NB4 (cell line): ENCODE measurements at regions not wholly inside any gene's neighbourhood (a gene's known extent, or its start where the extent isn't known, plus 50 kb on each side); places are given as distances from the start of the nearest gene placed in this dataset.

Source experiments
- CTCF ChIP-seq: IDR thresholded peaks from one replicate; pipeline ENCODE4 v1.5.1; 2012; ENCODE audit warnings: low read depth, low read length
- POLR2A ChIP-seq: IDR thresholded peaks from 2 replicates; pipeline ENCODE4 v1.6.1; 2011; ENCODE audit warnings: mild to moderate bottlenecking; ENCODE audit not compliant: insufficient read length; ENCODE audit errors: extremely low read depth

DNA sequence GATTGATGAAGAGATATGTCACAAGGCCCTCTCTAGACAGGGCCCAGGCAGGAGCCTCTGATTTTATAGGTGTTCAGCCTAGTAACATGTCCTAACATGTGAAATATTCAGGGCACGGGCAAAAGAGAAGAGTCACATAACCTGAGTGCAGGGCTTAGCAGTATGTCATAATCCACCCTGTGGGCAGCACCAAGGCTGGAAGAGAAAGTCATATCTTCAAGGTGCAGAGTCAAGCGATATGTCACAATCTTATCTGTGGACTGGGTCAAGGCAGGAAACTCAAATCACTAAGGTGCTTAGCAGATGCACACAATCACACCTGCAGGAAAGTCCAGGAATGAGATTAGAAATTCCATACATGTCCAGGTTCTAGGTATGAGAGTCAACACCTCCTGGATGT, 51.5 kb upstream of the ZNF728 start:
- TF ChIP-seq POLR2A (no peak), CTCF (no peak)
